ENCODE measurements at regions not wholly inside any gene's neighbourhood (a gene's known extent, or its start where the extent isn't known, plus 50 kb on each side); places are given as distances from the start of the nearest gene placed in this dataset.

- no peaks in the 10 kb centered on the region for H3K4me1 ChIP-seq (ENCODE audit: control insufficient read depth, insufficient read depth, low read length)
- no peak for TF ChIP-seq IRF5 (IDR thresholded peaks at IDR 0.05; ENCODE audit: borderline replicate concordance)
- TF ChIP-seq STAT3 (IDR thresholded peaks at IDR 0.05; ENCODE audit: low read depth, low read length) = no peak
- no peak for TF ChIP-seq TARDBP (IDR thresholded peaks at IDR 0.05; ENCODE audit: borderline replicate concordance)
- TF ChIP-seq PRDM15 (CRISPR knock-in tag; IDR thresholded peaks at IDR 0.05) = no peak
- no peak for TF ChIP-seq ZNF592 (IDR thresholded peaks at IDR 0.05)
- TF ChIP-seq NKRF (conservative IDR thresholded peaks at IDR 0.05) = no peak
- no peak for TF ChIP-seq GABPA (IDR thresholded peaks at IDR 0.05; ENCODE audit: low read depth)
- TF ChIP-seq TCF3 (IDR thresholded peaks at IDR 0.05; ENCODE audit: borderline replicate concordance, insufficient read depth, low read depth, low read length) = no peak
- no peak for TF ChIP-seq RB1 (IDR thresholded peaks at IDR 0.05; ENCODE audit: borderline replicate concordance)
- no peak for TF ChIP-seq BRCA1 (IDR thresholded peaks at IDR 0.05; ENCODE audit: low read depth, low read length)
- TF ChIP-seq PML (IDR thresholded peaks at IDR 0.05; ENCODE audit: low read length) = no peak
- no peak for TF ChIP-seq ZNF622 (IDR thresholded peaks at IDR 0.05)
- no peak for DNase-seq (ENCODE audit: low read depth, low spot score)
- ATAC-seq = no peak; the same call in 1 of the 3 replicates
- in situ Hi-C loops (cut with MboI) = no loop called here
- no peaks in the 10 kb centered on the region for H3K9me3 ChIP-seq (replicated peaks; ENCODE audit: control insufficient read depth, insufficient read depth, low read length)
- BruUV-seq (replicated peaks) = no TSS peak
- ChIA-PET RAD21 (ENCODE audit: unreplicated experiment) (no interaction called here), CTCF (no interaction called here), POLR2A (no interaction called here), SMC1A (ENCODE audit: uncharacterized antibody, unreplicated experiment) (no interaction called here)
- no peaks in the 10 kb centered on the region for H4K20me1 ChIP-seq (ENCODE audit: control insufficient read depth, insufficient read depth)
- no peaks in the 10 kb centered on the region for H3K79me2 ChIP-seq (ENCODE audit: control insufficient read depth, insufficient read depth, low read length)
- H3K4me2 ChIP-seq (ENCODE audit: control insufficient read depth, insufficient read depth) = no peak overlapping the region
- no peak for FAIRE-seq
- no peaks in the 10 kb centered on the region for H3K27me3 ChIP-seq (replicated peaks in 1 of 2; ENCODE audit: control insufficient read depth in 2 of 2, insufficient read depth in 2 of 2, low read length in 1 of 2)
- H3K9ac ChIP-seq (ENCODE audit: control insufficient read depth, insufficient read depth, low read length) = no peak overlapping the region
- 0% methylated on average over 3 of the region's 3 CpGs for WGBS (ENCODE audit: insufficient coverage, insufficient replicate concordance, low lambda C conversion rate, missing lambda C conversion rate)
- no peak overlapping the region for H3K27ac ChIP-seq (ENCODE audit: control insufficient read depth, insufficient read depth)
- no peaks in the 10 kb centered on the region for H3K36me3 ChIP-seq (ENCODE audit: control insufficient read depth in 2 of 2, insufficient read depth in 2 of 2, low read length in 1 of 2)
- intact Hi-C loops (cut with micrococcal nuclease; ENCODE audit: unreplicated experiment) = no loop called here
- no peak overlapping the region for H2AFZ ChIP-seq (ENCODE audit: control insufficient read depth, low read depth, low read length)
- H3K4me3 ChIP-seq = no peak overlapping the region
Observed at GRCh38 chr2:153557211-153557610, 78.6 kb upstream of the RPRM start.
